GM12878 (cell line): ENCODE measurements at regions not wholly inside any gene's neighbourhood (a gene's known extent, or its start where the extent isn't known, plus 50 kb on each side); places are given as distances from the start of the nearest gene placed in this dataset.

Experiments
- ATAC-seq: fragments of 200-7000 bp; cut with Tn5 transposase; 3 replicates; pipeline ENCODE4 v1.9.1; 2020; ENCODE audit warnings: mild to moderate bottlenecking, moderate library complexity
- BruUV-seq: library from RNA; stranded (reverse); fragments of 400-500 nt; replicated peaks from 2 replicates; lab custom pipeline; 2021; lab: Mats Ljungman, UMichigan
- CTCF ChIA-PET: fragments of 300-600 bp; sonication (Branson Sonifier 250); formaldehyde crosslinking; extraction: SDS; loops from one replicate; lab custom pipeline; 2021; ENCODE audit warnings: inconsistent platforms; lab: Yijun Ruan, JAX
- POLR2A ChIA-PET: fragments of 350-600 bp; formaldehyde crosslinking; extraction: SDS; loops from one replicate; lab custom pipeline; 2021; ENCODE audit warnings: inconsistent platforms; lab: Charles Lee
- RAD21 ChIA-PET: fragments of 300-600 bp; sonication (Branson Sonifier 250); formaldehyde crosslinking; loops from one replicate; lab custom pipeline; 2023; ENCODE audit warnings: antibody characterized with exemption; ENCODE audit not compliant: unreplicated experiment; lab: Charles Lee
- SMC1A ChIA-PET: fragments of 300-600 bp; sonication (Branson Sonifier 250); formaldehyde crosslinking; loops from one replicate; lab custom pipeline; 2023; ENCODE audit not compliant: unreplicated experiment, uncharacterized antibody; lab: Charles Lee
- DNase-seq: peaks from one replicate; pipeline ENCODE4 v3.0.0-alpha.2; 2011; ENCODE audit warnings: low read depth, low spot score
- FAIRE-seq: peaks from 3 replicates; lab custom pipeline; 2011; peaks lifted over from hg19 to GRCh38; lab: Jason Lieb, UNC
- H2AFZ ChIP-seq: 2 replicates; pipeline ENCODE4 v1.6.0; 2011; ENCODE audit warnings: low read depth, low read length, control low read depth; ENCODE audit not compliant: control insufficient read depth
- H3K27ac ChIP-seq: 2 replicates; pipeline ENCODE4 v1.5.1; 2011; ENCODE audit warnings: control low read depth; ENCODE audit not compliant: control insufficient read depth, insufficient read depth
- H3K27me3 ChIP-seq, 2 experiments: replicated peaks in 1 of 2; 2 replicates each; pipeline versions ENCODE4 v1.6.0 to v1.6.1; 2011; ENCODE audit warnings: low read length in 1 of 2; ENCODE audit not compliant: control insufficient read depth in 2 of 2, insufficient read depth in 2 of 2
- H3K36me3 ChIP-seq, 2 experiments: 2 replicates each; pipeline ENCODE4 v1.5.1; 2011; ENCODE audit warnings: low read length in 1 of 2; ENCODE audit not compliant: control insufficient read depth in 2 of 2, insufficient read depth in 2 of 2
- H3K4me1 ChIP-seq: 2 replicates; pipeline ENCODE4 v1.6.1; 2011; ENCODE audit warnings: mild to moderate bottlenecking, low read length, moderate library complexity, mixed read lengths; ENCODE audit not compliant: control insufficient read depth, insufficient read depth
- H3K4me2 ChIP-seq: 2 replicates; pipeline ENCODE4 v1.6.0; 2011; ENCODE audit warnings: control low read depth; ENCODE audit not compliant: control insufficient read depth, insufficient read depth
- H3K4me3 ChIP-seq: fragments of 200-600 bp; sonication (generic); 2 replicates; pipeline ENCODE4 v1.5.1; 2016
- H3K79me2 ChIP-seq: 2 replicates; pipeline ENCODE4 v1.6.0; 2011; ENCODE audit warnings: low read length; ENCODE audit not compliant: control insufficient read depth, insufficient read depth
- H3K9ac ChIP-seq: 2 replicates; pipeline ENCODE4 v1.8.0; 2011; ENCODE audit warnings: low read length, control low read depth, mixed read lengths; ENCODE audit not compliant: control insufficient read depth, insufficient read depth
- H3K9me3 ChIP-seq: replicated peaks from 3 replicates; pipeline ENCODE4 v1.5.1; 2011; ENCODE audit warnings: mild to moderate bottlenecking, low read length; ENCODE audit not compliant: control insufficient read depth, insufficient read depth
- H4K20me1 ChIP-seq: 2 replicates; pipeline ENCODE4 v1.6.0; 2011; ENCODE audit not compliant: control insufficient read depth, insufficient read depth
- ASH2L ChIP-seq: fragments of 300-600, 200-600 bp; sonication (generic); IDR thresholded peaks from 2 replicates; pipeline ENCODE4 v1.6.1; 2017; ENCODE audit warnings: low read depth, mild to moderate bottlenecking, borderline replicate concordance
- CBFB ChIP-seq: IDR thresholded peaks from 2 replicates; pipeline ENCODE4 v1.6.1; 2016; ENCODE audit warnings: antibody characterized with exemption, low read depth
- CEBPB ChIP-seq, 2 experiments: fragments of 150-350 bp in 1 of 2; IDR thresholded peaks; 2 replicates each; pipeline ENCODE4 v1.6.1; 2012 to 2014; ENCODE audit warnings: low read depth in 2 of 2, low read length in 2 of 2, borderline replicate concordance in 1 of 2, inconsistent platforms in 1 of 2
- E4F1 ChIP-seq: fragments of 450-650 bp; IDR thresholded peaks from 2 replicates; pipeline ENCODE4 v1.6.1; 2018; ENCODE audit warnings: borderline replicate concordance, mild to moderate bottlenecking; ENCODE audit not compliant: partially characterized antibody
- JUNB ChIP-seq: IDR thresholded peaks from 2 replicates; pipeline ENCODE4 v1.6.1; 2016; ENCODE audit warnings: antibody characterized with exemption, mild to moderate bottlenecking
- LARP7 ChIP-seq: fragments of 450-650 bp; IDR thresholded peaks from 2 replicates; pipeline ENCODE4 v1.6.1; 2017; ENCODE audit warnings: mild to moderate bottlenecking
- MEF2B ChIP-seq: fragments of 450-650 bp; IDR thresholded peaks from 2 replicates; pipeline ENCODE4 v1.6.1; 2018; ENCODE audit warnings: mild to moderate bottlenecking, moderate library complexity; ENCODE audit not compliant: partially characterized antibody, poor library complexity, severe bottlenecking
- NKRF ChIP-seq: fragments of 450-650 bp; conservative IDR thresholded peaks from 2 replicates; pipeline ENCODE4 v1.6.1; 2017; ENCODE audit warnings: mild to moderate bottlenecking, moderate library complexity
- ZBED1 ChIP-seq: IDR thresholded peaks from 2 replicates; pipeline ENCODE4 v1.6.1; 2016; ENCODE audit warnings: borderline replicate concordance
- ZNF217 ChIP-seq: fragments of 450-650 bp; IDR thresholded peaks from 2 replicates; pipeline ENCODE4 v1.6.1; 2017; ENCODE audit warnings: antibody characterized with exemption, mild to moderate bottlenecking
- WGBS: methylation state at CpG from one replicate; pipeline ENCODE4 v1.1.6; 2016; ENCODE audit warnings: low lambda C conversion rate; ENCODE audit not compliant: insufficient replicate concordance, insufficient coverage; ENCODE audit errors: missing lambda C conversion rate; 5-methylcytosine and 5-hydroxymethylcytosine counted together
- in situ Hi-C: fragments of 300-500 bp; cut with MboI; formaldehyde crosslinking; loops from 9 replicates; pipeline ENCODE4 v1.14.3; 2018; ENCODE audit warnings: mixed read lengths
- intact Hi-C: fragments of 100-400 bp; cut with micrococcal nuclease; formaldehyde crosslinking; loops from one replicate; pipeline ENCODE4 v1.14.2; 2022; ENCODE audit not compliant: unreplicated experiment
- TF ChIP-seq, protein P1 (sequence below): fragments of 450-650 bp; IDR thresholded peaks from 2 replicates; pipeline ENCODE4 v1.6.1; 2017; ENCODE audit warnings: mild to moderate bottlenecking
- TF ChIP-seq, protein P2 (sequence below): IDR thresholded peaks from 2 replicates; pipeline ENCODE4 v1.6.1; 2012; ENCODE audit warnings: low read depth, low read length, improper control_type of control experiment
- TF ChIP-seq, protein P3 (sequence below): IDR thresholded peaks from 2 replicates; pipeline ENCODE4 v1.6.1; 2012; ENCODE audit warnings: low read length, inconsistent platforms
- TF ChIP-seq, protein P4 (sequence below): fragments of 450-650 bp; IDR thresholded peaks from 2 replicates; pipeline ENCODE4 v1.6.1; 2017; ENCODE audit warnings: low read depth, mild to moderate bottlenecking, moderate library complexity

- DNase-seq (no peak), ATAC-seq (no peak), FAIRE-seq (no peak)
- Histone ChIP-seq H3K79me2 (no peaks in the 10 kb centered on the region), H3K27me3 (no peaks in the 10 kb centered on the region), H3K4me3 (no peak overlapping the region), H3K27ac (no peak overlapping the region), H3K4me2 (no peak overlapping the region), H3K4me1 (no peaks in the 10 kb centered on the region), H3K36me3 (no peaks in the 10 kb centered on the region), H3K9ac (no peak overlapping the region), H3K9me3 (no peaks in the 10 kb centered on the region), H2AFZ (no peak overlapping the region), H4K20me1 (no peaks in the 10 kb centered on the region)
- intact Hi-C loops: no loop called here
- POLR2A ChIA-PET: no interaction called here
- RAD21 ChIA-PET: no interaction called here
- WGBS: 94% methylated on average over 1 of the region's 1 CpG
- CTCF ChIA-PET: no interaction called here
- SMC1A ChIA-PET: no interaction called here
- in situ Hi-C loops: no loop called here
- no TSS peak for BruUV-seq
- TF ChIP-seq ZBED1: no peak
- TF ChIP-seq JUNB: no peak
- TF ChIP-seq ZNF217: no peak
- TF ChIP-seq, protein P1, sequence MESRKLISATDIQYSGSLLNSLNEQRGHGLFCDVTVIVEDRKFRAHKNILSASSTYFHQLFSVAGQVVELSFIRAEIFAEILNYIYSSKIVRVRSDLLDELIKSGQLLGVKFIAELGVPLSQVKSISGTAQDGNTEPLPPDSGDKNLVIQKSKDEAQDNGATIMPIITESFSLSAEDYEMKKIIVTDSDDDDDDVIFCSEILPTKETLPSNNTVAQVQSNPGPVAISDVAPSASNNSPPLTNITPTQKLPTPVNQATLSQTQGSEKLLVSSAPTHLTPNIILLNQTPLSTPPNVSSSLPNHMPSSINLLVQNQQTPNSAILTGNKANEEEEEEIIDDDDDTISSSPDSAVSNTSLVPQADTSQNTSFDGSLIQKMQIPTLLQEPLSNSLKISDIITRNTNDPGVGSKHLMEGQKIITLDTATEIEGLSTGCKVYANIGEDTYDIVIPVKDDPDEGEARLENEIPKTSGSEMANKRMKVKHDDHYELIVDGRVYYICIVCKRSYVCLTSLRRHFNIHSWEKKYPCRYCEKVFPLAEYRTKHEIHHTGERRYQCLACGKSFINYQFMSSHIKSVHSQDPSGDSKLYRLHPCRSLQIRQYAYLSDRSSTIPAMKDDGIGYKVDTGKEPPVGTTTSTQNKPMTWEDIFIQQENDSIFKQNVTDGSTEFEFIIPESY: no peak
- TF ChIP-seq LARP7: no peak
- TF ChIP-seq, protein P2, sequence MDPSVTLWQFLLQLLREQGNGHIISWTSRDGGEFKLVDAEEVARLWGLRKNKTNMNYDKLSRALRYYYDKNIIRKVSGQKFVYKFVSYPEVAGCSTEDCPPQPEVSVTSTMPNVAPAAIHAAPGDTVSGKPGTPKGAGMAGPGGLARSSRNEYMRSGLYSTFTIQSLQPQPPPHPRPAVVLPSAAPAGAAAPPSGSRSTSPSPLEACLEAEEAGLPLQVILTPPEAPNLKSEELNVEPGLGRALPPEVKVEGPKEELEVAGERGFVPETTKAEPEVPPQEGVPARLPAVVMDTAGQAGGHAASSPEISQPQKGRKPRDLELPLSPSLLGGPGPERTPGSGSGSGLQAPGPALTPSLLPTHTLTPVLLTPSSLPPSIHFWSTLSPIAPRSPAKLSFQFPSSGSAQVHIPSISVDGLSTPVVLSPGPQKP: no peak
- TF ChIP-seq ASH2L: no peak
- TF ChIP-seq, protein P3, sequence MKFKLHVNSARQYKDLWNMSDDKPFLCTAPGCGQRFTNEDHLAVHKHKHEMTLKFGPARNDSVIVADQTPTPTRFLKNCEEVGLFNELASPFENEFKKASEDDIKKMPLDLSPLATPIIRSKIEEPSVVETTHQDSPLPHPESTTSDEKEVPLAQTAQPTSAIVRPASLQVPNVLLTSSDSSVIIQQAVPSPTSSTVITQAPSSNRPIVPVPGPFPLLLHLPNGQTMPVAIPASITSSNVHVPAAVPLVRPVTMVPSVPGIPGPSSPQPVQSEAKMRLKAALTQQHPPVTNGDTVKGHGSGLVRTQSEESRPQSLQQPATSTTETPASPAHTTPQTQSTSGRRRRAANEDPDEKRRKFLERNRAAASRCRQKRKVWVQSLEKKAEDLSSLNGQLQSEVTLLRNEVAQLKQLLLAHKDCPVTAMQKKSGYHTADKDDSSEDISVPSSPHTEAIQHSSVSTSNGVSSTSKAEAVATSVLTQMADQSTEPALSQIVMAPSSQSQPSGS: no peak
- no peak for TF ChIP-seq CBFB
- TF ChIP-seq NKRF: no peak
- TF ChIP-seq, protein P4, sequence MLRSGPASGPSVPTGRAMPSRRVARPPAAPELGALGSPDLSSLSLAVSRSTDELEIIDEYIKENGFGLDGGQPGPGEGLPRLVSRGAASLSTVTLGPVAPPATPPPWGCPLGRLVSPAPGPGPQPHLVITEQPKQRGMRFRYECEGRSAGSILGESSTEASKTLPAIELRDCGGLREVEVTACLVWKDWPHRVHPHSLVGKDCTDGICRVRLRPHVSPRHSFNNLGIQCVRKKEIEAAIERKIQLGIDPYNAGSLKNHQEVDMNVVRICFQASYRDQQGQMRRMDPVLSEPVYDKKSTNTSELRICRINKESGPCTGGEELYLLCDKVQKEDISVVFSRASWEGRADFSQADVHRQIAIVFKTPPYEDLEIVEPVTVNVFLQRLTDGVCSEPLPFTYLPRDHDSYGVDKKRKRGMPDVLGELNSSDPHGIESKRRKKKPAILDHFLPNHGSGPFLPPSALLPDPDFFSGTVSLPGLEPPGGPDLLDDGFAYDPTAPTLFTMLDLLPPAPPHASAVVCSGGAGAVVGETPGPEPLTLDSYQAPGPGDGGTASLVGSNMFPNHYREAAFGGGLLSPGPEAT: no peak
- no peak for TF ChIP-seq CEBPB (IDR thresholded peaks at IDR 0.05; ENCODE audit: borderline replicate concordance in 1 of 2, low read depth in 2 of 2, low read length in 2 of 2)
- TF ChIP-seq MEF2B: no peak
- TF ChIP-seq E4F1: no peak
Measured at GRCh38 chr16:9539346-9539745, 447.9 kb downstream of the HAPSTR1 start.
